Panc1 (cell line): ENCODE measurements at regions not wholly inside any gene's neighbourhood (a gene's known extent, or its start where the extent isn't known, plus 50 kb on each side); places are given as distances from the start of the nearest gene placed in this dataset.

ENCODE experiments used
- CTCF ChIP-seq: fragments of 450-650 bp; IDR thresholded peaks from 2 replicates; pipeline ENCODE4 v1.5.1; 2017; ENCODE audit warnings: mild to moderate bottlenecking
- SIN3A ChIP-seq: IDR thresholded peaks from 2 replicates; pipeline ENCODE4 v1.6.1; 2012; ENCODE audit warnings: low read depth, mild to moderate bottlenecking, low read length, moderate library complexity, borderline replicate concordance; ENCODE audit not compliant: insufficient read depth

DNA sequence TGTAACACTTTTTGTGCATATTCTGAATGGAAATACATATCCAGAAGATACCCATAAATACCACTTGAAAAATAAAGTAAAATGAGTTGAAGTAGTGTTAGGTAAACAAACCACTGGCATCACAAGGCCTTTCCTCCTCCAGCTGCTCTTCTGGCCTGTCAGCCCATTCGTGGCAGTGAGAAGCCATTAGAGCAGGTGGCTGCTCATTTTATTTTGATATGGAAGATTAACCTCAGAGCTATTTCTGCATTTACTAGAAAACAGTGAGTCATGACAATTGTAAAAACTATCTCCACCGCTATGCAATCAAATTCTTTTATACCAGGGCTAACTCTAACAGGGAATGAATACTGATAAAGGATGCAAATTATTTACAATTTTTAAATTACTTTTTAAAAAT is 2898.1 kb downstream of the PCDH9 start:
- TF ChIP-seq CTCF (no peak), SIN3A (no peak)
